NT2/D1 (cell line): ENCODE measurements at regions not wholly inside any gene's neighbourhood (a gene's known extent, or its start where the extent isn't known, plus 50 kb on each side); places are given as distances from the start of the nearest gene placed in this dataset.
"Not testable (repeated sequence)": the region's sequence is repeated elsewhere in the genome, so short reads cannot be mapped to it uniquely, and the experiment has no call there.

Experiments used
- DNase-seq: peaks from one replicate; pipeline ENCODE4 v3.0.0-alpha.2; 2011; ENCODE audit warnings: low read depth, low spot score
- H3K27me3 ChIP-seq: 2 replicates; pipeline ENCODE4 v1.6.0; 2011; ENCODE audit warnings: mild to moderate bottlenecking; ENCODE audit not compliant: insufficient read length, insufficient read depth
- H3K36me3 ChIP-seq: 2 replicates; pipeline ENCODE4 v1.6.1; 2011; ENCODE audit warnings: mild to moderate bottlenecking, low read length, mixed read lengths; ENCODE audit not compliant: insufficient read depth, insufficient read length
- H3K4me1 ChIP-seq: 2 replicates; pipeline ENCODE4 v1.5.1; 2011; ENCODE audit not compliant: insufficient read depth, insufficient read length
- H3K4me3 ChIP-seq: 2 replicates; pipeline ENCODE4 v1.5.1; 2011; ENCODE audit warnings: low read depth; ENCODE audit not compliant: insufficient read length
- H3K9ac ChIP-seq: 2 replicates; pipeline ENCODE4 v1.6.0; 2011; ENCODE audit warnings: low read depth; ENCODE audit not compliant: insufficient read length
- H3K9me3 ChIP-seq: 2 replicates; pipeline ENCODE4 v1.5.1; 2011; ENCODE audit warnings: mild to moderate bottlenecking, low read length; ENCODE audit not compliant: insufficient read depth
- SUZ12 ChIP-seq: IDR thresholded peaks from 2 replicates; pipeline ENCODE4 v1.6.1; 2011; ENCODE audit not compliant: insufficient read length, insufficient read depth; ENCODE audit errors: extremely low read depth
- YY1 ChIP-seq: IDR thresholded peaks from 2 replicates; pipeline ENCODE4 v1.6.1; 2011; ENCODE audit not compliant: insufficient read length, insufficient read depth
- ZNF274 ChIP-seq: IDR thresholded peaks from 2 replicates; pipeline ENCODE4 v1.6.1; 2011; ENCODE audit warnings: mild to moderate bottlenecking, low read depth, low read length

GRCh38 chr5:21398511-21398910, 1410.5 kb upstream of the CDH18 start:
- H3K27me3 ChIP-seq = no peaks in the 10 kb centered on the region
- H3K4me1 ChIP-seq = no peaks in the 10 kb centered on the region
- no peaks in the 10 kb centered on the region for H3K36me3 ChIP-seq
- DNase-seq = no peak
- H3K9me3 ChIP-seq = no peaks in the 10 kb centered on the region
- no peak overlapping the region for H3K4me3 ChIP-seq
- TF ChIP-seq SUZ12 (no peak), YY1 (no peak), ZNF274 (no peak)
- no peak overlapping the region for H3K9ac ChIP-seq

- H3K9ac ChIP-seq = no peak overlapping the region
- no peaks in the 10 kb centered on the region for H3K4me1 ChIP-seq
- H3K4me3 ChIP-seq = no peak overlapping the region
- no peaks in the 10 kb centered on the region for H3K36me3 ChIP-seq
- H3K9me3 ChIP-seq = no peaks in the 10 kb centered on the region
- no peaks in the 10 kb centered on the region for H3K27me3 ChIP-seq
- TF ChIP-seq ZNF274 (no peak), YY1 (no peak), SUZ12 (no peak)
- DNase-seq = no peak
Measured at GRCh38 chr5:21397693-21398092, 1409.7 kb upstream of the CDH18 start.

GRCh38 chr5:21391506-21391905, 1403.5 kb upstream of the CDH18 start:
- Histone ChIP-seq H3K4me3 (no peak overlapping the region), H3K9me3 (no peaks in the 10 kb centered on the region), H3K36me3 (no peaks in the 10 kb centered on the region), H3K27me3 (no peaks in the 10 kb centered on the region), H3K9ac (no peak overlapping the region), H3K4me1 (no peaks in the 10 kb centered on the region)
- TF ChIP-seq ZNF274 (no peak), YY1 (no peak), SUZ12 (no peak)
- no peak for DNase-seq

GRCh38 chr5:21360754-21361153, 1372.8 kb upstream of the CDH18 start:
- not testable (repeated sequence) for H3K36me3 ChIP-seq, H3K9me3 ChIP-seq, H3K4me1 ChIP-seq, H3K27me3 ChIP-seq, H3K9ac ChIP-seq, H3K4me3 ChIP-seq, DNase-seq

GRCh38 chr5:21341948-21342261, 1353.9 kb upstream of the CDH18 start:
- DNase-seq, H3K36me3 ChIP-seq, H3K9ac ChIP-seq, H3K4me3 ChIP-seq, H3K4me1 ChIP-seq, H3K9me3 ChIP-seq, H3K27me3 ChIP-seq: not testable (repeated sequence)

GRCh38 chr5:21341203-21341947, 1353.4 kb upstream of the CDH18 start:
- DNase-seq, H3K4me3 ChIP-seq, H3K4me1 ChIP-seq: not testable (repeated sequence)

GRCh38 chr5:21340233-21340632, 1352.2 kb upstream of the CDH18 start:
- H3K4me1 ChIP-seq, H3K27me3 ChIP-seq, H3K9me3 ChIP-seq, DNase-seq, H3K9ac ChIP-seq, H3K4me3 ChIP-seq, H3K36me3 ChIP-seq: not testable (repeated sequence)

More at GRCh38 chr5:21341203-21341947, 1353.4 kb upstream of the CDH18 start:
- H3K36me3 ChIP-seq, H3K27me3 ChIP-seq, H3K9ac ChIP-seq, H3K9me3 ChIP-seq: not testable (repeated sequence)

GRCh38 chr5:21336478-21336877, 1348.5 kb upstream of the CDH18 start:
- not testable (repeated sequence) for H3K36me3 ChIP-seq, H3K9me3 ChIP-seq, H3K4me1 ChIP-seq, H3K4me3 ChIP-seq, H3K27me3 ChIP-seq, DNase-seq, H3K9ac ChIP-seq

GRCh38 chr5:21315376-21315775, 1327.4 kb upstream of the CDH18 start:
- not testable (repeated sequence) for DNase-seq, H3K4me1 ChIP-seq, H3K36me3 ChIP-seq

GRCh38 chr5:21301205-21301604, 1313.2 kb upstream of the CDH18 start:
- not testable (repeated sequence) for DNase-seq, H3K9ac ChIP-seq, H3K36me3 ChIP-seq, H3K27me3 ChIP-seq, H3K9me3 ChIP-seq, H3K4me3 ChIP-seq, H3K4me1 ChIP-seq

More at GRCh38 chr5:21315376-21315775, 1327.4 kb upstream of the CDH18 start:
- H3K27me3 ChIP-seq, H3K4me3 ChIP-seq, H3K9ac ChIP-seq, H3K9me3 ChIP-seq: not testable (repeated sequence)

GRCh38 chr5:21274361-21274760, 1286.4 kb upstream of the CDH18 start:
- DNase-seq, H3K9me3 ChIP-seq, H3K4me3 ChIP-seq, H3K27me3 ChIP-seq, H3K36me3 ChIP-seq, H3K9ac ChIP-seq, H3K4me1 ChIP-seq: not testable (repeated sequence)
